HEK293 (cell line): ENCODE measurements at regions not wholly inside any gene's neighbourhood (a gene's known extent, or its start where the extent isn't known, plus 50 kb on each side); places are given as distances from the start of the nearest gene placed in this dataset.

Experiments
- CTCF ChIA-PET: fragments of 350-600 bp; formaldehyde crosslinking; extraction: SDS; loops from one replicate; lab custom pipeline; 2021; ENCODE audit warnings: antibody characterized with exemption; lab: Yijun Ruan, JAX
- POLR2A ChIA-PET: fragments of 300-600 bp; formaldehyde crosslinking; extraction: SDS; loops from one replicate; lab custom pipeline; 2020; ENCODE audit warnings: antibody characterized with exemption, inconsistent platforms; lab: Yijun Ruan, JAX
- H3K27ac ChIP-seq: fragments of 200-500 bp; sonication (Bioruptor generic); 2 replicates; pipeline ENCODE4 v1.5.1; 2014; ENCODE audit warnings: low read depth, low read length, control low read depth, inconsistent platforms; ENCODE audit errors: extremely low read depth
- H3K36me3 ChIP-seq, 2 experiments: fragments of 200-500 bp in 1 of 2; sonication (Bioruptor generic) in 1 of 2; 1 replicate in 1 of 2; 2 replicates in 1 of 2; pipeline ENCODE4 v1.5.1; 2014 to 2017; ENCODE audit warnings: inconsistent platforms in 2 of 2, low read length in 2 of 2; ENCODE audit not compliant: control insufficient read depth in 2 of 2, insufficient read depth in 1 of 2
- H3K4me1 ChIP-seq: fragments of 200-500 bp; sonication (Bioruptor generic); 2 replicates; pipeline ENCODE4 v1.5.1; 2014; ENCODE audit warnings: mild to moderate bottlenecking, low read length, inconsistent platforms; ENCODE audit not compliant: control insufficient read depth, insufficient read depth
- H3K4me3 ChIP-seq: 2 replicates; pipeline ENCODE4 v1.5.1; 2011; ENCODE audit warnings: low read depth, mild to moderate bottlenecking, control low read depth, low read length, moderate library complexity
- H3K9me3 ChIP-seq: fragments of 200-500 bp; sonication (Bioruptor generic); 2 replicates; pipeline ENCODE4 v1.5.1; 2014; ENCODE audit warnings: low read depth, low read length, inconsistent platforms; ENCODE audit not compliant: control insufficient read depth, insufficient read depth
- EGR2 ChIP-seq: fragments of 450-650 bp; formaldehyde crosslinking; IDR thresholded peaks from 2 replicates; pipeline ENCODE4 v1.5.1; 2016; ENCODE audit warnings: low read depth, missing biosample characterization, missing genetic modification characterization
- GFI1B ChIP-seq: fragments of 450-650 bp; formaldehyde crosslinking; IDR thresholded peaks from 2 replicates; pipeline ENCODE4 v1.5.1; 2016; ENCODE audit warnings: missing biosample characterization, missing genetic modification characterization
- GLIS1 ChIP-seq: fragments of 450-650 bp; formaldehyde crosslinking; IDR thresholded peaks from 2 replicates; pipeline ENCODE4 v1.5.1; 2016; ENCODE audit warnings: missing biosample characterization, missing genetic modification characterization
- GLIS2 ChIP-seq: fragments of 450-650 bp; formaldehyde crosslinking; IDR thresholded peaks from 2 replicates; pipeline ENCODE4 v1.5.1; 2016; ENCODE audit warnings: missing biosample characterization, missing genetic modification characterization
- HOXC10 ChIP-seq: sonication (generic); formaldehyde crosslinking; IDR thresholded peaks from 2 replicates; pipeline ENCODE4 v1.8.1; 2023; ENCODE audit warnings: mild to moderate bottlenecking, missing genetic modification reagents
- KLF8 ChIP-seq: fragments of 450-650 bp; formaldehyde crosslinking; IDR thresholded peaks from 2 replicates; pipeline ENCODE4 v1.5.1; 2016; ENCODE audit warnings: missing biosample characterization, missing genetic modification characterization
- SCRT1 ChIP-seq: fragments of 450-650 bp; formaldehyde crosslinking; IDR thresholded peaks from 2 replicates; pipeline ENCODE4 v1.5.1; 2016; ENCODE audit warnings: missing biosample characterization, missing genetic modification characterization, borderline replicate concordance
- SETDB1 ChIP-seq: IDR thresholded peaks from one replicate; pipeline ENCODE4 v1.6.1; 2017; ENCODE audit warnings: mild to moderate bottlenecking, low read length, moderate library complexity, mixed read lengths; ENCODE audit not compliant: insufficient read length
- ZBTB21 ChIP-seq: fragments of 450-650 bp; formaldehyde crosslinking; IDR thresholded peaks from 2 replicates; pipeline ENCODE4 v1.5.1; 2017; ENCODE audit warnings: missing biosample characterization, missing genetic modification characterization
- ZBTB49 ChIP-seq: fragments of 450-650 bp; formaldehyde crosslinking; IDR thresholded peaks from 2 replicates; pipeline ENCODE4 v1.5.1; 2016; ENCODE audit warnings: missing biosample characterization, missing genetic modification characterization, low read depth
- ZBTB8A ChIP-seq: fragments of 450-650 bp; formaldehyde crosslinking; IDR thresholded peaks from 2 replicates; pipeline ENCODE4 v1.5.1; 2016; ENCODE audit warnings: missing biosample characterization, missing genetic modification characterization
- ZEB2 ChIP-seq: fragments of 450-650 bp; formaldehyde crosslinking; IDR thresholded peaks from 2 replicates; pipeline ENCODE4 v1.5.1; 2016; ENCODE audit warnings: missing biosample characterization, missing genetic modification characterization
- ZFHX2 ChIP-seq: fragments of 450-650 bp; formaldehyde crosslinking; conservative IDR thresholded peaks from 2 replicates; pipeline ENCODE4 v1.5.1; 2016; ENCODE audit warnings: missing biosample characterization, missing genetic modification characterization
- ZFP37 ChIP-seq: fragments of 450-650 bp; formaldehyde crosslinking; IDR thresholded peaks from 2 replicates; pipeline ENCODE4 v1.5.1; 2016; ENCODE audit warnings: missing biosample characterization, missing genetic modification characterization
- ZIC2 ChIP-seq: fragments of 450-650 bp; formaldehyde crosslinking; IDR thresholded peaks from 2 replicates; pipeline ENCODE4 v1.5.1; 2016; ENCODE audit warnings: missing biosample characterization, missing genetic modification characterization
- ZNF114 ChIP-seq: fragments of 450-650 bp; formaldehyde crosslinking; IDR thresholded peaks from 2 replicates; pipeline ENCODE4 v1.5.0; 2017; ENCODE audit warnings: missing biosample characterization, missing genetic modification characterization
- ZNF138 ChIP-seq: fragments of 450-650 bp; formaldehyde crosslinking; IDR thresholded peaks from 2 replicates; pipeline ENCODE4 v1.5.1; 2016; ENCODE audit warnings: missing biosample characterization, missing genetic modification characterization, borderline replicate concordance
- ZNF19 ChIP-seq: fragments of 450-650 bp; formaldehyde crosslinking; IDR thresholded peaks from 2 replicates; pipeline ENCODE4; 2016; ENCODE audit warnings: missing biosample characterization, missing genetic modification characterization, low read depth
- ZNF239 ChIP-seq: fragments of 450-650 bp; formaldehyde crosslinking; IDR thresholded peaks from 2 replicates; pipeline ENCODE4 v1.5.1; 2016; ENCODE audit warnings: missing biosample characterization, missing genetic modification characterization
- ZNF24 ChIP-seq: fragments of 450-650 bp; formaldehyde crosslinking; IDR thresholded peaks from 2 replicates; pipeline ENCODE4 v1.5.1; 2016; ENCODE audit warnings: missing biosample characterization, missing genetic modification characterization
- ZNF449 ChIP-seq: fragments of 450-650 bp; formaldehyde crosslinking; IDR thresholded peaks from 2 replicates; pipeline ENCODE4 v1.5.1; 2017; ENCODE audit warnings: missing biosample characterization, mild to moderate bottlenecking, missing genetic modification characterization, moderate library complexity
- ZNF513 ChIP-seq: fragments of 450-650 bp; IDR thresholded peaks from 2 replicates; pipeline ENCODE4 v1.5.1; 2018; ENCODE audit warnings: missing biosample characterization, missing genetic modification characterization
- ZNF621 ChIP-seq: fragments of 450-650 bp; formaldehyde crosslinking; IDR thresholded peaks from 2 replicates; pipeline ENCODE4 v1.5.1; 2017; ENCODE audit warnings: missing biosample characterization, missing genetic modification characterization
- ZNF624 ChIP-seq: fragments of 450-650 bp; formaldehyde crosslinking; IDR thresholded peaks from 2 replicates; pipeline ENCODE4 v1.5.1; 2017; ENCODE audit warnings: missing biosample characterization, missing genetic modification characterization
- ZNF658 ChIP-seq: fragments of 450-650 bp; formaldehyde crosslinking; IDR thresholded peaks from 2 replicates; pipeline ENCODE4; 2016; ENCODE audit warnings: missing biosample characterization, missing genetic modification characterization
- ZNF747 ChIP-seq: fragments of 450-650 bp; formaldehyde crosslinking; IDR thresholded peaks from 2 replicates; pipeline ENCODE4 v1.5.1; 2016; ENCODE audit warnings: missing biosample characterization, missing genetic modification characterization
- ZNF843 ChIP-seq: fragments of 450-650 bp; formaldehyde crosslinking; IDR thresholded peaks from 2 replicates; pipeline ENCODE4 v1.5.1; 2016; ENCODE audit warnings: missing biosample characterization, missing genetic modification characterization
- ZSCAN23 ChIP-seq: fragments of 450-650 bp; formaldehyde crosslinking; IDR thresholded peaks from 2 replicates; pipeline ENCODE4 v1.5.1; 2016; ENCODE audit warnings: missing biosample characterization, missing genetic modification characterization
- ZSCAN5A ChIP-seq: fragments of 450-650 bp; formaldehyde crosslinking; IDR thresholded peaks from 2 replicates; pipeline ENCODE4 v1.5.1; 2016; ENCODE audit warnings: missing biosample characterization, missing genetic modification characterization

GRCh38 chr1:30009720-30010119 is 713.7 kb downstream of the MATN1 start (continued):
- no peak for TF ChIP-seq SETDB1
- TF ChIP-seq ZNF24 (tag by site-specific recombination), result no peak
- TF ChIP-seq GLIS2 (tag by site-specific recombination), result no peak
- TF ChIP-seq ZEB2, result no peak
- no peak for TF ChIP-seq ZNF658
- TF ChIP-seq ZFP37 (tag by site-specific recombination), result no peak
- TF ChIP-seq ZNF239 (tag by site-specific recombination), result no peak
- TF ChIP-seq, all 188 proteins: peak for 0

GRCh38 chr1:30008998-30009657 is 714.3 kb downstream of the MATN1 start:
- Histone ChIP-seq H3K36me3 (no peaks in the 10 kb centered on the region), H3K4me3 (no peak overlapping the region), H3K9me3 (no peaks in the 10 kb centered on the region), H3K27ac (no peak overlapping the region), H3K4me1 (no peaks in the 10 kb centered on the region)
- no peak for TF ChIP-seq ZNF114 (tag by site-specific recombination)
- TF ChIP-seq ZBTB49 (tag by site-specific recombination), result no peak
- TF ChIP-seq GFI1B (tag by site-specific recombination), result no peak
- TF ChIP-seq KLF8, result no peak
- no peak for TF ChIP-seq ZNF513 (tag by site-specific recombination)
- TF ChIP-seq ZNF621, result no peak
- no peak for TF ChIP-seq ZSCAN23 (tag by site-specific recombination)
- no peak for TF ChIP-seq HOXC10 (CRISPR knock-in tag)
- no peak for TF ChIP-seq ZNF19 (tag by site-specific recombination)
- TF ChIP-seq GLIS1, result no peak
- CTCF ChIA-PET, result no interaction called here
- POLR2A ChIA-PET, result no interaction called here

- CTCF ChIA-PET, result no interaction called here
- no peaks in the 10 kb centered on the region for H3K9me3 ChIP-seq
- H3K4me1 ChIP-seq, result no peaks in the 10 kb centered on the region
- POLR2A ChIA-PET, result interaction anchor here (0.6 kb wide), 1 partner anchor 81 kb away, joined by 3 read pairs; no protein-coding TSS in a partner anchor
- no peaks in the 10 kb centered on the region for H3K36me3 ChIP-seq
- no peak overlapping the region for H3K4me3 ChIP-seq
- no peak overlapping the region for H3K27ac ChIP-seq
- TF ChIP-seq ZBTB21 (tag by site-specific recombination), result no peak
- no peak for TF ChIP-seq ZNF843 (tag by site-specific recombination)
- TF ChIP-seq ZFHX2 (tag by site-specific recombination), result peak; percentile 76
- peak; percentile 74 for TF ChIP-seq EGR2 (tag by site-specific recombination)
- no peak for TF ChIP-seq ZSCAN5A (tag by site-specific recombination)
- no peak for TF ChIP-seq ZNF747 (tag by site-specific recombination)
- TF ChIP-seq ZNF138 (tag by site-specific recombination), result no peak
- TF ChIP-seq SCRT1 (tag by site-specific recombination), result no peak
- no peak for TF ChIP-seq ZNF624 (tag by site-specific recombination)
- no peak for TF ChIP-seq ZNF449 (tag by site-specific recombination)
- TF ChIP-seq ZIC2 (tag by site-specific recombination), result peak; percentile 50; the same call in 1 of the 2 replicates
- no peak for TF ChIP-seq ZBTB8A
Measured at GRCh38 chr1:30008372-30008997, 714.9 kb downstream of the MATN1 start.
